ENCODE measurements at regions not wholly inside any gene's neighbourhood (a gene's known extent, or its start where the extent isn't known, plus 50 kb on each side); places are given as distances from the start of the nearest gene placed in this dataset.

DNA sequence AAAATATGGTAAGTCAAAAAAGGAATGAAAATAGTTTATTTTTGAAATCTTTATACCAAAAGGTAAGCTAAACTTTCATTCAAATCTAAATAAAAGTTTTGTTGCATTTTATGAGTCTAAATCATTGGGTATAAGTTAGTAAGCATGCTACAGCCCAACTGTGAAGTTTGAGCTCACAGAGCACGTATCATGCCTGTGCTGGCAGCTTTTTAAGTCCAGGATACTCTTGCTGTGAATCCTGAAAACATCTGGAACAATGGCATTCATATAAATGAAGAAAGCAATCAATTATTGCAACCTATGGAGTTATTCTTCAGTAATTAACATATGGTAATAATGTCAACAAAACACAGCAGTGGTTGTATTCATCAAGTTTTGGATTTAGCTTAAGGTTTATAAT is 656.9 kb downstream of the RFPL4B start:
- Histone ChIP-seq H3K9me3 (ENCODE audit: control insufficient read depth in 1 of 2, insufficient read depth in 1 of 2, low read depth in 1 of 2, low read length in 2 of 2) (no peaks in the 10 kb centered on the region), H3K4me2 (ENCODE audit: low read length) (no peak overlapping the region), H3K9me2 (ENCODE audit: insufficient read depth) (no peaks in the 10 kb centered on the region), H3K4me1 (ENCODE audit: control insufficient read depth in 1 of 2, insufficient read depth in 2 of 2, low read length in 2 of 2) (no peaks in the 10 kb centered on the region), H3K36me3 (ENCODE audit: control insufficient read depth in 1 of 2, insufficient read depth in 2 of 2, low read length in 2 of 2) (no peaks in the 10 kb centered on the region), H3K79me2 (ENCODE audit: insufficient read depth, low read length) (no peaks in the 10 kb centered on the region), H4K20me1 (ENCODE audit: insufficient read depth) (no peaks in the 10 kb centered on the region), H3K27me3 (ENCODE audit: insufficient read depth, low read length) (no peaks in the 10 kb centered on the region), H3K9ac (ENCODE audit: low read length) (no peak overlapping the region), H3K27ac (ENCODE audit: low read depth, low read length) (no peak overlapping the region), H3K4me3 (replicated peaks in 1 of 2; ENCODE audit: low read depth in 1 of 2, low read length in 2 of 2) (no peak overlapping the region), H2AFZ (ENCODE audit: low read depth, low read length, poor library complexity, severe bottlenecking) (no peak overlapping the region)
- POLR2A ChIA-PET, result no interaction called here
- intact Hi-C loops (cut with micrococcal nuclease), result no loop called here
- RAD21 ChIA-PET (ENCODE audit: low non-redundant PET in 1 of 2, low total read pairs in 2 of 2, uncharacterized antibody in 2 of 2, unreplicated experiment in 2 of 2), result no interaction called here
- CTCF ChIA-PET, result no interaction called here
- DNase-seq (ENCODE audit: low read depth, low spot score), result no peak
- ATAC-seq, result no peak
- no TSS peak for BruUV-seq (replicated peaks)
- TF ChIP-seq, protein P1, sequence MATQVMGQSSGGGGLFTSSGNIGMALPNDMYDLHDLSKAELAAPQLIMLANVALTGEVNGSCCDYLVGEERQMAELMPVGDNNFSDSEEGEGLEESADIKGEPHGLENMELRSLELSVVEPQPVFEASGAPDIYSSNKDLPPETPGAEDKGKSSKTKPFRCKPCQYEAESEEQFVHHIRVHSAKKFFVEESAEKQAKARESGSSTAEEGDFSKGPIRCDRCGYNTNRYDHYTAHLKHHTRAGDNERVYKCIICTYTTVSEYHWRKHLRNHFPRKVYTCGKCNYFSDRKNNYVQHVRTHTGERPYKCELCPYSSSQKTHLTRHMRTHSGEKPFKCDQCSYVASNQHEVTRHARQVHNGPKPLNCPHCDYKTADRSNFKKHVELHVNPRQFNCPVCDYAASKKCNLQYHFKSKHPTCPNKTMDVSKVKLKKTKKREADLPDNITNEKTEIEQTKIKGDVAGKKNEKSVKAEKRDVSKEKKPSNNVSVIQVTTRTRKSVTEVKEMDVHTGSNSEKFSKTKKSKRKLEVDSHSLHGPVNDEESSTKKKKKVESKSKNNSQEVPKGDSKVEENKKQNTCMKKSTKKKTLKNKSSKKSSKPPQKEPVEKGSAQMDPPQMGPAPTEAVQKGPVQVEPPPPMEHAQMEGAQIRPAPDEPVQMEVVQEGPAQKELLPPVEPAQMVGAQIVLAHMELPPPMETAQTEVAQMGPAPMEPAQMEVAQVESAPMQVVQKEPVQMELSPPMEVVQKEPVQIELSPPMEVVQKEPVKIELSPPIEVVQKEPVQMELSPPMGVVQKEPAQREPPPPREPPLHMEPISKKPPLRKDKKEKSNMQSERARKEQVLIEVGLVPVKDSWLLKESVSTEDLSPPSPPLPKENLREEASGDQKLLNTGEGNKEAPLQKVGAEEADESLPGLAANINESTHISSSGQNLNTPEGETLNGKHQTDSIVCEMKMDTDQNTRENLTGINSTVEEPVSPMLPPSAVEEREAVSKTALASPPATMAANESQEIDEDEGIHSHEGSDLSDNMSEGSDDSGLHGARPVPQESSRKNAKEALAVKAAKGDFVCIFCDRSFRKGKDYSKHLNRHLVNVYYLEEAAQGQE (IDR thresholded peaks at IDR 0.05; ENCODE audit: low read depth), result no peak
- TF ChIP-seq TCF7L2 (IDR thresholded peaks at IDR 0.05; ENCODE audit: borderline replicate concordance, extremely low read depth, insufficient read depth, insufficient read length) (no peak), CEBPB (IDR thresholded peaks at IDR 0.05; ENCODE audit: low read depth) (no peak), CBX3 (IDR thresholded peaks at IDR 0.05; ENCODE audit: low read depth) (no peak)

GRCh38 chr6:113004470-113005270 is 657.5 kb downstream of the RFPL4B start:
- Histone ChIP-seq H3K9ac (ENCODE audit: low read length) (no peak overlapping the region), H2AFZ (ENCODE audit: low read depth, low read length, poor library complexity, severe bottlenecking) (no peak overlapping the region), H3K27me3 (ENCODE audit: insufficient read depth, low read length) (no peaks in the 10 kb centered on the region), H3K27ac (ENCODE audit: low read depth, low read length) (no peak overlapping the region), H4K20me1 (ENCODE audit: insufficient read depth) (no peaks in the 10 kb centered on the region), H3K4me2 (ENCODE audit: low read length) (no peak overlapping the region), H3K9me3 (ENCODE audit: control insufficient read depth in 1 of 2, insufficient read depth in 1 of 2, low read depth in 1 of 2, low read length in 2 of 2) (no peaks in the 10 kb centered on the region), H3K79me2 (ENCODE audit: insufficient read depth, low read length) (no peaks in the 10 kb centered on the region), H3K4me3 (replicated peaks in 1 of 2; ENCODE audit: low read depth in 1 of 2, low read length in 2 of 2) (no peak overlapping the region), H3K9me2 (ENCODE audit: insufficient read depth) (no peaks in the 10 kb centered on the region), H3K4me1 (ENCODE audit: control insufficient read depth in 1 of 2, insufficient read depth in 2 of 2, low read length in 2 of 2) (no peaks in the 10 kb centered on the region), H3K36me3 (ENCODE audit: control insufficient read depth in 1 of 2, insufficient read depth in 2 of 2, low read length in 2 of 2) (no peaks in the 10 kb centered on the region)
- TF ChIP-seq MAX (IDR thresholded peaks at IDR 0.05) (no peak), TCF7L2 (IDR thresholded peaks at IDR 0.05; ENCODE audit: borderline replicate concordance, extremely low read depth, insufficient read depth, insufficient read length) (no peak), EZH2 (IDR thresholded peaks at IDR 0.05) (no peak), SRF (IDR thresholded peaks at IDR 0.05; ENCODE audit: low read depth) (no peak), YY1 (IDR thresholded peaks at IDR 0.05; ENCODE audit: extremely low read depth, insufficient replicate concordance, low read depth, low read length) (no peak), ZNF274 (IDR thresholded peaks at IDR 0.05; ENCODE audit: low read depth, low read length) (no peak), JUND (IDR thresholded peaks at IDR 0.05) (no peak), POLR2AphosphoS5 (IDR thresholded peaks at IDR 0.05; ENCODE audit: low read depth, low read length) (no peak), CTCF (IDR thresholded peaks at IDR 0.05 in 2 of 3, conservative IDR thresholded peaks at IDR 0.05 in 1 of 3; ENCODE audit: borderline replicate concordance in 1 of 3, insufficient read depth in 1 of 3, low read depth in 2 of 3, low read length in 2 of 3) (no peak), RAD21 (IDR thresholded peaks at IDR 0.05; ENCODE audit: low read depth) (no peak), POLR2A (IDR thresholded peaks at IDR 0.05; ENCODE audit: borderline replicate concordance, extremely low read depth, insufficient read depth, insufficient read length) (no peak)
- TF ChIP-seq, protein P2, sequence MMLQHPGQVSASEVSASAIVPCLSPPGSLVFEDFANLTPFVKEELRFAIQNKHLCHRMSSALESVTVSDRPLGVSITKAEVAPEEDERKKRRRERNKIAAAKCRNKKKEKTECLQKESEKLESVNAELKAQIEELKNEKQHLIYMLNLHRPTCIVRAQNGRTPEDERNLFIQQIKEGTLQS (IDR thresholded peaks at IDR 0.05), result no peak
- BruUV-seq (replicated peaks), result no TSS peak
- intact Hi-C loops (cut with micrococcal nuclease), result no loop called here
- RAD21 ChIA-PET (ENCODE audit: low non-redundant PET in 1 of 2, low total read pairs in 2 of 2, uncharacterized antibody in 2 of 2, unreplicated experiment in 2 of 2), result no interaction called here
- CTCF ChIA-PET, result no interaction called here
- ATAC-seq (no peak), DNase-seq (ENCODE audit: low read depth, low spot score) (no peak)
- POLR2A ChIA-PET, result no interaction called here
